HUDEP-2 (cell line): ENCODE measurements at regions not wholly inside any gene's neighbourhood (a gene's known extent, or its start where the extent isn't known, plus 50 kb on each side); places are given as distances from the start of the nearest gene placed in this dataset.
"Not testable (repeated sequence)": the region's sequence is repeated elsewhere in the genome, so short reads cannot be mapped to it uniquely, and the experiment has no call there.

Experiments used
- DNase-seq, 76 experiments: peaks; one replicate each; lab custom pipeline; 2025; ENCODE audit not compliant: unreplicated experiment in 76 of 76; lab: John Stamatoyannopoulos, UW

GRCh38 chr7:115363916-115364315, 442.0 kb downstream of the MDFIC start:
- DNase-seq: no peak

GRCh38 chr7:115359955-115360354, 438.1 kb downstream of the MDFIC start:
- no peak for DNase-seq

GRCh38 chr7:115359119-115359518, 437.2 kb downstream of the MDFIC start:
- no peak for DNase-seq

- DNase-seq: no peak
These were observed 435.8 kb downstream of the MDFIC start for GRCh38 chr7:115357703-115357999.

- DNase-seq: no peak
These were observed 435.3 kb downstream of the MDFIC start for GRCh38 chr7:115356999-115357702.

GRCh38 chr7:115356139-115356746, 434.3 kb downstream of the MDFIC start:
- no peak for DNase-seq

- DNase-seq: no peak
These were observed 433.0 kb downstream of the MDFIC start for GRCh38 chr7:115354925-115355324.

- DNase-seq: no peak
These were observed 430.5 kb downstream of the MDFIC start for GRCh38 chr7:115352375-115352774.

- no peak for DNase-seq
These were observed 428.9 kb downstream of the MDFIC start for GRCh38 chr7:115350764-115351163.

- DNase-seq: no peak
These were observed 427.7 kb downstream of the MDFIC start for GRCh38 chr7:115349635-115350034.

GRCh38 chr7:115346685-115347084, 424.8 kb downstream of the MDFIC start:
- DNase-seq: no peak

- DNase-seq: no peak
These were observed 418.9 kb downstream of the MDFIC start for GRCh38 chr7:115340828-115341227.

GRCh38 chr7:115338016-115338415, 416.1 kb downstream of the MDFIC start:
- no peak for DNase-seq

- no peak for DNase-seq
These were observed 410.8 kb downstream of the MDFIC start for GRCh38 chr7:115332691-115333090.

- DNase-seq: no peak
These were observed 407.1 kb downstream of the MDFIC start for GRCh38 chr7:115329006-115329405.

GRCh38 chr7:115328018-115328417, 406.1 kb downstream of the MDFIC start:
- DNase-seq: no peak

- no peak for DNase-seq
These were observed 405.4 kb downstream of the MDFIC start for GRCh38 chr7:115327326-115327725.

- no peak for DNase-seq
These were observed 397.6 kb downstream of the MDFIC start for GRCh38 chr7:115319541-115319940.

GRCh38 chr7:115310316-115310715, 388.4 kb downstream of the MDFIC start:
- not testable (repeated sequence) for DNase-seq

- DNase-seq: no peak
These were observed 384.7 kb downstream of the MDFIC start for GRCh38 chr7:115306586-115306985.

GRCh38 chr7:115300231-115300870, 378.5 kb downstream of the MDFIC start:
- no peak for DNase-seq

GRCh38 chr7:115299397-115300037, 377.6 kb downstream of the MDFIC start:
- DNase-seq: no peak
